CD4-positive, alpha-beta T cell treated with Interleukin-15 for 1 hour (primary cell): ENCODE measurements at regions not wholly inside any gene's neighbourhood (a gene's known extent, or its start where the extent isn't known, plus 50 kb on each side); places are given as distances from the start of the nearest gene placed in this dataset.

ENCODE experiments used
- DNase-seq: peaks from one replicate; pipeline ENCODE4 v3.0.0-alpha.2; 2020

DNA sequence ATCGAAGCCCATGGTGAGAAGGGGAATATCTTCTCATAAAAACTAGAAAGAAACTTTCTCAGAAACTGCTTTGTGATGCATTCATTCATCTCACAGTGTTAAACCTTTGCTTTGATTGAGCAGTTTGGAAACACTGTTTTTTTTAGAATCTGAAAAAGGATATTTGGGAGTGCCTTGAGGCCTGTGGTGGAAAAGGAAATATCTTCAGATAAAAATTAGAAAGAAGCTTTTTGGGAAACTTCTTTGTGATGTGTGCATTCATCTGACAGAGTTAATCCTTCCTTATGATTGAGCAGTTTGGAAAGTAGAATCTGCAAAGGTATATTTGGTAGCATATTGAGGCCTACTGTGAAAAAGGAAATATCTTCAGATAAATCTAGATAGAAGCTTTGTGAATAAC, 1594.9 kb downstream of the UQCRFS1 start:
- no peak for DNase-seq

DNA sequence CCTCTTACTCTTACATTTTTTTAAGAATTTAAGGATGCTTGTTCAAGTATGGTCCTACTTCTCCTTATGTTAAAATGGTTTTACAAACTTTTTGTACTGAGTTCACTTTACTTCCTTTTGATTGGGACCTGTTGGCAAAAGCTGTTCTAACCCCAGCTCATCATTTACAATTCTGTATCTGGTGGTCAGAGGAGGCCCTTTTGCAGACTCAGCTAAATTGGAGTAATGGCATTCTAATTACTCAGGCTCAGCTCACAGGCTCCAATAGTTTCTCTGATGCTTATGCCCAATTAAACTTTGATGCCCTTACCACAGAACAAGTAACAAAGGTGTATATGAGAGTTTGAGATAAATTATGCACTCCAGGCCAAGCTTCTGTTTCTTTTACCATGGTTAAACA, 1632.0 kb downstream of the UQCRFS1 start:
- DNase-seq, result no peak
